SU-DHL-6 (cell line): ENCODE measurements at regions not wholly inside any gene's neighbourhood (a gene's known extent, or its start where the extent isn't known, plus 50 kb on each side); places are given as distances from the start of the nearest gene placed in this dataset.

Source experiments
- H2AFZ ChIP-seq: fragments of 200-600 bp; sonication (generic); 2 replicates; pipeline ENCODE4 v1.6.1; 2014; ENCODE audit warnings: low read depth, mild to moderate bottlenecking, moderate library complexity, mixed read lengths, antibody characterized with exemption, low read length; ENCODE audit not compliant: severe bottlenecking
- H3F3A ChIP-seq: fragments of 200-600 bp; shearing (Covaris generic); 2 replicates; pipeline ENCODE4 v1.6.0; 2016; ENCODE audit warnings: antibody characterized with exemption, mild to moderate bottlenecking; ENCODE audit not compliant: insufficient read depth
- H3K27ac ChIP-seq: fragments of 200-600 bp; sonication (generic); 2 replicates; pipeline ENCODE4 v1.5.1; 2016; ENCODE audit warnings: low read depth, mild to moderate bottlenecking, low read length, moderate library complexity, mixed read lengths
- H3K27me3 ChIP-seq: fragments of 200-600 bp; sonication (generic), shearing (Covaris generic); 2 replicates; pipeline ENCODE4 v1.6.0; 2014; ENCODE audit warnings: mild to moderate bottlenecking, low read length
- H3K36me3 ChIP-seq: fragments of 200-600 bp; sonication (generic); 2 replicates; pipeline ENCODE4 v1.6.1; 2014; ENCODE audit warnings: mild to moderate bottlenecking, low read length, mixed read lengths
- H3K4me2 ChIP-seq: fragments of 300-600, 200-600 bp; shearing (Covaris generic), sonication (generic); 2 replicates; pipeline ENCODE4 v1.6.0; 2014; ENCODE audit warnings: low read length, low read depth, mild to moderate bottlenecking; ENCODE audit not compliant: poor library complexity, severe bottlenecking
- H3K4me3 ChIP-seq: fragments of 200-600 bp; sonication (generic); 2 replicates; pipeline ENCODE4 v1.5.1; 2014; ENCODE audit warnings: antibody characterized with exemption, low read length, mild to moderate bottlenecking, mixed read lengths; ENCODE audit not compliant: insufficient read depth, poor library complexity, severe bottlenecking
- H3K79me2 ChIP-seq: fragments of 200-600 bp; sonication (generic); 2 replicates; pipeline ENCODE4 v1.6.1; 2014; ENCODE audit warnings: mild to moderate bottlenecking, low read length, moderate library complexity; ENCODE audit not compliant: insufficient read depth
- H3K9ac ChIP-seq: fragments of 200-600 bp; sonication (generic); 2 replicates; pipeline ENCODE4 v1.7.0; 2014; ENCODE audit warnings: mild to moderate bottlenecking, low read length
- H3K9me2 ChIP-seq: fragments of 200-600 bp; sonication (generic); replicated peaks from 2 replicates; pipeline ENCODE4 v1.6.1; 2014; ENCODE audit warnings: low read length; ENCODE audit not compliant: insufficient read depth
- H3K9me3 ChIP-seq: fragments of 200-600 bp; sonication (generic); 2 replicates; pipeline ENCODE4 v1.6.1; 2014; ENCODE audit warnings: low read length, mixed read lengths; ENCODE audit not compliant: insufficient read depth
- H4K20me1 ChIP-seq: fragments of 200-600 bp; sonication (generic); 2 replicates; pipeline ENCODE4 v1.6.1; 2014; ENCODE audit warnings: low read depth, mild to moderate bottlenecking, antibody characterized with exemption, low read length, moderate library complexity, mixed read lengths
- EZH2phosphoT487 ChIP-seq: fragments of 200-600 bp; sonication (generic), shearing (Covaris generic); conservative IDR thresholded peaks from 2 replicates; pipeline ENCODE4 v1.6.1; 2018; ENCODE audit warnings: mild to moderate bottlenecking, antibody characterized with exemption, low read length, moderate library complexity, mixed read lengths
- TF ChIP-seq, protein P1 (sequence below): fragments of 200-600 bp; sonication (generic); IDR thresholded peaks from one replicate; pipeline ENCODE4 v1.5.1; 2017; ENCODE audit warnings: antibody characterized with exemption, mild to moderate bottlenecking, low read length, moderate library complexity; ENCODE audit not compliant: insufficient read depth, poor library complexity, severe bottlenecking

DNA sequence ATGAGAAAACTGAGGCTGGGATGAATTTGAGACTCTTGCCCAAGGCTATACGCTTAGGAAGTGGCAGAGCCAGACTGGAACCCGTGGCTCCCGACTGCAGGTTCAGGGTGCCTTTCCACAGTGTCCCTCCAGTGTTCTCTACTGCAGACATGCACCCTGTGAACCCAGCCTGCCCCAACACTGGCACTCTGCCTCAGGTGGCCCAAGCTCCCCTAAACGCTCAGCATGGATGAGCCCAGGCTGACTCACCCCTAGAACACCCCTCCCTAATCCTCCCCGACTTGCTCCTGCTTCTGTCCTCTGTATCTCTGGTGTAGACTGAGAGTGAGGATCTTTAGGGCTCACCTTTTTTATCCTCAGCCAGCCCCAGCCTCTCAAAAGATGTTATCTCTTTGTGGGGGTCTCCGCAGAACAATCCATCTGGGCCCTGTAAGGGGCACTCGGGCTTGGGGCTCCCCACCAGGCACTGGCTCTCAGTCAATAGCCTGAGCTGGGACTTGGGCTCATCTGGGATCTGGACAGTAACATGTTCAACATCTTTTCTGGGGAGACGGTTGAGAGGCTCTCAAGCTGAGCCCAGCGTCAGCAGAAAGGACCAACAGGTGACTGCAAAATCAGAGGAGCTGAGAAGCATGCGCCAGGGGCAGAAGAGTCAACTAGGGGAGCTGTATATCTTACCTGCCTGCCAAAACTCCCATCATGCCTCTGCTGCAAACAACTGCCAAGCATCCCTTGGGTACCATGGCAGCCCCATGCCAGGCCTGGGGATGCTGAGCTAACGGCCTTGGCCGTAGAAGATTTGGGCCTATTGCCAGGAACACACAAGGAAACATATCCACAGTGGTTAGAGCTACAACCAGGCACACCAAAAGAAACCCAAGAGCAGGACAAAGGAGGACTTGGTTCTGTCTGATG lies 176.2 kb downstream of the BUD13 start:
- H3K9ac ChIP-seq: no peak overlapping the region
- H3K79me2 ChIP-seq: no peaks in the 10 kb centered on the region
- no peaks in the 10 kb centered on the region for H3K9me2 ChIP-seq
- H2AFZ ChIP-seq: no peak overlapping the region
- no peak overlapping the region for H3K27ac ChIP-seq
- no peak for TF ChIP-seq EZH2phosphoT487
- TF ChIP-seq, protein P1, sequence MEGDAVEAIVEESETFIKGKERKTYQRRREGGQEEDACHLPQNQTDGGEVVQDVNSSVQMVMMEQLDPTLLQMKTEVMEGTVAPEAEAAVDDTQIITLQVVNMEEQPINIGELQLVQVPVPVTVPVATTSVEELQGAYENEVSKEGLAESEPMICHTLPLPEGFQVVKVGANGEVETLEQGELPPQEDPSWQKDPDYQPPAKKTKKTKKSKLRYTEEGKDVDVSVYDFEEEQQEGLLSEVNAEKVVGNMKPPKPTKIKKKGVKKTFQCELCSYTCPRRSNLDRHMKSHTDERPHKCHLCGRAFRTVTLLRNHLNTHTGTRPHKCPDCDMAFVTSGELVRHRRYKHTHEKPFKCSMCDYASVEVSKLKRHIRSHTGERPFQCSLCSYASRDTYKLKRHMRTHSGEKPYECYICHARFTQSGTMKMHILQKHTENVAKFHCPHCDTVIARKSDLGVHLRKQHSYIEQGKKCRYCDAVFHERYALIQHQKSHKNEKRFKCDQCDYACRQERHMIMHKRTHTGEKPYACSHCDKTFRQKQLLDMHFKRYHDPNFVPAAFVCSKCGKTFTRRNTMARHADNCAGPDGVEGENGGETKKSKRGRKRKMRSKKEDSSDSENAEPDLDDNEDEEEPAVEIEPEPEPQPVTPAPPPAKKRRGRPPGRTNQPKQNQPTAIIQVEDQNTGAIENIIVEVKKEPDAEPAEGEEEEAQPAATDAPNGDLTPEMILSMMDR: no peak
- H3F3A ChIP-seq: no peaks in the 10 kb centered on the region
- H3K27me3 ChIP-seq: no peaks in the 10 kb centered on the region
- no peak overlapping the region for H3K4me2 ChIP-seq
- H3K4me3 ChIP-seq: no peak overlapping the region
- no peaks in the 10 kb centered on the region for H3K9me3 ChIP-seq
- H4K20me1 ChIP-seq: no peaks in the 10 kb centered on the region
- no peaks in the 10 kb centered on the region for H3K36me3 ChIP-seq

DNA sequence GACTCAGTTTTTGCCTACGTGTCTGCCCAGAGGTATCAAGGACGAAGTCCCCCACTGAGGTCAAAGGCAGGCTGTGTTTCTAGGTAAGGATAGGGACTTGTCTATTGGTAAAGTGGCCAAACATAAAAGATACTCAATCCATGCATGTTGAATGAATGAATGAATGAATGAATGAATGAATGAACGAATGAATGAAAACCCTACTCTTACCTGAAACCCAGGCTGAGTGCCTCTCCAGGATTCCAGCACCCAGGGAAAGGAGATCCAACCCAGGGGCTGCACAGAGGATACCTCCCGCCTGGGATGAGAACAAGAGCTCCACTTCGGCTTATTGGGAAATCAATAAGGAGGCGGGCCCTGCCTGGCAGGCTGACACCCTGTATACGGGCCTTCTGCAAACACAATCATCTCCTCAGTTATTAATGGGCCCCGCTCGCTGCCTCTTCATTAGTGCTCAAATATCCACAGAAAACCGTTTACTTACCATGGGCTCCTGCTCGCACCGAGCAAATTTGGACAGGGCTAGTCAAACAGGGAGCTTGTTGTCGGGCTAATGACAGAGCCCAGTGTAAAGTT lies 177.4 kb downstream of the BUD13 start:
- TF ChIP-seq EZH2phosphoT487: no peak
- TF ChIP-seq, protein P1: no peak
- no peak overlapping the region for H3K4me2 ChIP-seq
- no peaks in the 10 kb centered on the region for H3K9me3 ChIP-seq
- H4K20me1 ChIP-seq: no peaks in the 10 kb centered on the region
- H3K9me2 ChIP-seq: no peaks in the 10 kb centered on the region; the same call in 1 of the 2 replicates
- H3K4me3 ChIP-seq: no peak overlapping the region
- no peak overlapping the region for H3K9ac ChIP-seq
- no peaks in the 10 kb centered on the region for H3K36me3 ChIP-seq
- H3K27me3 ChIP-seq: no peaks in the 10 kb centered on the region
- no peak overlapping the region for H2AFZ ChIP-seq
- H3K27ac ChIP-seq: no peak overlapping the region
- H3K79me2 ChIP-seq: no peaks in the 10 kb centered on the region
- no peaks in the 10 kb centered on the region for H3F3A ChIP-seq

DNA sequence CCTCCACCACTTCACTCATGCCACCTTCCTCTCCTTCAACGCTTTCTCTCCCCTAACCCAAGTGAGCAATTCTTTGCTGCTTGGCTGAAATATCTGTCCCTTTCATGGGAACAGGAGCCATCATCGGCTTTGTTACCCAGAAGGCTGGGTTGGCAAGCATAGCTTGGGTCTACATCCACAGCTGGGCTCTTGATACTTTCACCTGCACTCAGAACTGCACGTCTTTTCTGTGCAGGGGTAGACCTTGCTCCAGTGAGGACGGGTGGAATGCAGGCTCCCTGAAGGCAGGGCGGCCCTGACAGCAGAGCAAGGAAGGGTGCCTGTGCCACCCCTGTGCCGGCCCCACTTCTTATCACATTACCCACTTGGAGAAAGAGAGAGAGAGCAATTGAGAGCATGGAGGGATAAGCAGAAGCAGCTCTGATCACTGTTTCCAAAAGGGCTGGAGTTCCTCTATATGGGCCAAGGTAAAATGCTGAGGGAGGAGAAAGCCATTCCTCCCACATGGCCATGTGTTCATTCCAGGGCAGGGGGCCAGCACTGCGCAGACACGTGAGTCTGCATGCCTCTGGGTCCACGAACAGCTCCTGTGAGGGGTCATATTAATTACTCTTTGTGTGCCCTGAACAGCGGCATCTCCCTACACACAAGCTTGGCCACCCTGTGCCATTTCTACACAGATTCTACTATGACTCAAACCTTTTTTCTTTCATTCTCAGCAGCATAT lies 181.8 kb downstream of the BUD13 start:
- Histone ChIP-seq H3K27me3 (no peaks in the 10 kb centered on the region), H3K9ac (no peak overlapping the region), H3K79me2 (no peaks in the 10 kb centered on the region), H2AFZ (no peak overlapping the region), H3K4me2 (no peak overlapping the region), H3F3A (no peaks in the 10 kb centered on the region), H3K9me3 (no peaks in the 10 kb centered on the region), H4K20me1 (no peaks in the 10 kb centered on the region), H3K36me3 (no peaks in the 10 kb centered on the region), H3K9me2 (no peaks in the 10 kb centered on the region; the same call in 1 of the 2 replicates), H3K27ac (no peak overlapping the region), H3K4me3 (no peak overlapping the region)
- TF ChIP-seq, protein P1: no peak
